ENCODE measurements at regions not wholly inside any gene's neighbourhood (a gene's known extent, or its start where the extent isn't known, plus 50 kb on each side); places are given as distances from the start of the nearest gene placed in this dataset.

- no peaks in the 10 kb centered on the region for H4K20me1 ChIP-seq (replicated peaks in 1 of 2; ENCODE audit: control insufficient read depth in 1 of 2, insufficient read depth in 2 of 2, low read length in 2 of 2)
- H3K4me1 ChIP-seq (replicated peaks in 1 of 4; ENCODE audit: control insufficient read depth in 3 of 4, insufficient read depth in 4 of 4, low read length in 3 of 4), result peaks cover 0 to 5% (median 3%) of the 10 kb centered on the region in 4 experiments; a peak in 3 of 7 replicates
- no peak overlapping the region for H3K56ac ChIP-seq (replicated peaks; ENCODE audit: insufficient read length, low read depth, low read length)
- ChIA-PET CTCF (ENCODE audit: partially characterized antibody) (interaction anchor here (0.7 to 3.6 kb wide), 8 partner anchors 11 to 141 kb away, joined by 3 to 26 read pairs (median 4); no protein-coding TSS in a partner anchor), POLR2A (ENCODE audit: partially characterized antibody) (interaction anchor here (1.2 kb wide), 1 partner anchor 9 kb away, joined by 3 read pairs; no protein-coding TSS in a partner anchor)
- no peak overlapping the region for H3K9ac ChIP-seq (replicated peaks in 1 of 4; ENCODE audit: extremely low read depth in 1 of 4, low read depth in 3 of 4, low read length in 3 of 4)
- no peaks in the 10 kb centered on the region for H3K9me3 ChIP-seq (ENCODE audit: insufficient read depth in 2 of 2, low read depth in 1 of 2, low read length in 1 of 2)
- H3K4ac ChIP-seq (replicated peaks; ENCODE audit: insufficient read length, low read depth, low read length), result no peak overlapping the region
- no peak overlapping the region for H2BK15ac ChIP-seq (ENCODE audit: low read length)
- H3K23ac ChIP-seq (ENCODE audit: insufficient read length), result no peak overlapping the region
- H2BK5ac ChIP-seq (ENCODE audit: low read depth, low read length), result no peak overlapping the region
- no peak overlapping the region for H3K14ac ChIP-seq (ENCODE audit: insufficient read length)
- no peak overlapping the region for H2AK5ac ChIP-seq (ENCODE audit: low read depth, low read length)
- H3K4me3 ChIP-seq (ENCODE audit: extremely low read depth in 1 of 4, insufficient read depth in 2 of 4, low read depth in 3 of 4, low read length in 4 of 4), result no peak overlapping the region
- DNase-seq (ENCODE audit: low read depth in 1 of 2, low spot score in 2 of 2) (no peak), FAIRE-seq (no peak)
- no peak overlapping the region for H2BK20ac ChIP-seq (ENCODE audit: low read length)
- no peak overlapping the region for H3K4me2 ChIP-seq (ENCODE audit: insufficient read depth in 1 of 2, low read depth in 2 of 2, low read length in 2 of 2)
- no peaks in the 10 kb centered on the region for H3K79me1 ChIP-seq (ENCODE audit: low read depth, low read length)
- H4K91ac ChIP-seq (replicated peaks; ENCODE audit: insufficient read length, low read length), result no peak overlapping the region
- 91% methylated on average over 4 of the region's 4 CpGs; no CpG with 5 or more reads in 1 of the 2 experiments for WGBS, 2 experiments (ENCODE audit: extremely low coverage in 1 of 2, insufficient coverage in 1 of 2, insufficient read length in 1 of 2, insufficient replicate concordance in 2 of 2, low coverage in 1 of 2, low lambda C conversion rate in 2 of 2, missing lambda C conversion rate in 1 of 2)
- no peak overlapping the region for H3K27ac ChIP-seq (ENCODE audit: low read depth, low read length)
- no peak overlapping the region for H2BK12ac ChIP-seq (ENCODE audit: low read depth, low read length)
- H2AFZ ChIP-seq (ENCODE audit: low read length), result no peak overlapping the region
- H3K79me2 ChIP-seq (ENCODE audit: control insufficient read depth in 1 of 2, insufficient read depth in 2 of 2, low read length in 2 of 2), result no peaks in the 10 kb centered on the region
- H4K5ac ChIP-seq (ENCODE audit: insufficient read length, low read depth, low read length), result no peak overlapping the region
- H3K18ac ChIP-seq (ENCODE audit: extremely low read depth, low read length), result no peak overlapping the region
- no peaks in the 10 kb centered on the region for H3K27me3 ChIP-seq (replicated peaks in 1 of 4; ENCODE audit: control insufficient read depth in 3 of 4, extremely low read depth in 1 of 4, insufficient read depth in 3 of 4, low read length in 3 of 4)
- no peaks in the 10 kb centered on the region for H3K36me3 ChIP-seq (ENCODE audit: control insufficient read depth in 2 of 4, insufficient read depth in 4 of 4, low read length in 3 of 4)
- H4K8ac ChIP-seq (ENCODE audit: extremely low read depth, insufficient read depth, low read length), result no peak overlapping the region
- H3K23me2 ChIP-seq (ENCODE audit: low read depth, low read length), result no peaks in the 10 kb centered on the region
- no peak overlapping the region for H2BK120ac ChIP-seq (replicated peaks; ENCODE audit: low read depth, low read length)
- TF ChIP-seq YY1 (IDR thresholded peaks at IDR 0.05; ENCODE audit: low read depth, low read length), result no peak
- TF ChIP-seq SRF (IDR thresholded peaks at IDR 0.05; ENCODE audit: low read depth, low read length), result no peak
- TF ChIP-seq ASH2L (IDR thresholded peaks at IDR 0.05; ENCODE audit: low read length), result no peak
- no peak for TF ChIP-seq CBX8 (IDR thresholded peaks at IDR 0.05; ENCODE audit: borderline replicate concordance, low read depth, low read length)
- TF ChIP-seq, protein P1, sequence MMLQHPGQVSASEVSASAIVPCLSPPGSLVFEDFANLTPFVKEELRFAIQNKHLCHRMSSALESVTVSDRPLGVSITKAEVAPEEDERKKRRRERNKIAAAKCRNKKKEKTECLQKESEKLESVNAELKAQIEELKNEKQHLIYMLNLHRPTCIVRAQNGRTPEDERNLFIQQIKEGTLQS (IDR thresholded peaks at IDR 0.05; ENCODE audit: insufficient read depth, low read depth, low read length), result no peak
- TF ChIP-seq MAFK (IDR thresholded peaks at IDR 0.05; ENCODE audit: low read depth, low read length), result no peak
- no peak for TF ChIP-seq TBP (IDR thresholded peaks at IDR 0.05; ENCODE audit: low read depth, low read length)
- no peak for TF ChIP-seq FOSL1 (IDR thresholded peaks at IDR 0.05; ENCODE audit: insufficient read depth, low read depth, low read length)
- TF ChIP-seq SAP30 (IDR thresholded peaks at IDR 0.05; ENCODE audit: insufficient read depth, insufficient replicate concordance, low read length), result no peak
- TF ChIP-seq TCF12 (IDR thresholded peaks at IDR 0.05; ENCODE audit: low read depth, low read length), result no peak
- TF ChIP-seq JUN (IDR thresholded peaks at IDR 0.05; ENCODE audit: low read depth, low read length), result no peak
- TF ChIP-seq GABPA (IDR thresholded peaks at IDR 0.05; ENCODE audit: borderline replicate concordance, insufficient read depth, low read length), result no peak
- no peak for TF ChIP-seq TAF7 (optimal IDR thresholded peaks at IDR 0.05; ENCODE audit: borderline replicate concordance, low read depth, low read length)
- no peak for TF ChIP-seq EZH2 (IDR thresholded peaks at IDR 0.05; ENCODE audit: low read depth, low read length, severe bottlenecking)
- no peak for TF ChIP-seq TAF1 (IDR thresholded peaks at IDR 0.05; ENCODE audit: low read depth, low read length)
These were observed 115.2 kb upstream of the TSC22D2 start for GRCh38 chr3:150292891-150293290.
